Transverse colon (tissue), 4 donors: ENCODE measurements at regions not wholly inside any gene's neighbourhood (a gene's known extent, or its start where the extent isn't known, plus 50 kb on each side); places are given as distances from the start of the nearest gene placed in this dataset.

Experiments used
- DNase-seq: peaks from one replicate; pipeline ENCODE4 v3.0.0-alpha.2; 2019
- H3K27ac ChIP-seq, 4 donors: fragments of 200-600 bp; sonication (generic); 2 replicates each; pipeline ENCODE4 v1.5.1; 2016 to 2018; ENCODE audit warnings: inconsistent platforms in 4 of 4
- H3K27me3 ChIP-seq: fragments of 200-600 bp; sonication (generic); 2 replicates; pipeline ENCODE4 v1.5.1; 2017; ENCODE audit warnings: inconsistent platforms
- H3K36me3 ChIP-seq, 4 donors: fragments of 200-600 bp; sonication (generic); 2 replicates each; pipeline ENCODE4 v1.5.1; 2017 to 2019; ENCODE audit warnings: inconsistent platforms in 4 of 4
- H3K4me1 ChIP-seq, 4 donors: fragments of 200-600 bp; sonication (generic); 2 replicates each; pipeline ENCODE4 v1.5.1; 2017 to 2020; ENCODE audit warnings: inconsistent platforms in 4 of 4
- H3K4me3 ChIP-seq, 4 donors: fragments of 200-600 bp; sonication (generic); 1 replicate in 1 of 4; 2 replicates in 3 of 4; pipeline versions ENCODE4 v1.5.1 to v1.6.1; 2017 to 2019; ENCODE audit warnings: inconsistent platforms in 4 of 4
- H3K9me3 ChIP-seq, 2 donors: fragments of 200-600 bp; sonication (generic); 2 replicates each; pipeline ENCODE4 v1.5.1; 2017 to 2019; ENCODE audit warnings: inconsistent platforms in 2 of 2
- EP300 ChIP-seq: sonication (generic); formaldehyde crosslinking; IDR thresholded peaks from one replicate; pipeline ENCODE4 v1.6.1; 2017; ENCODE audit warnings: antibody characterized with exemption, low read depth
- POLR2A ChIP-seq: fragments of 450-650 bp; IDR thresholded peaks from one replicate; pipeline ENCODE4 v1.6.1; 2016; ENCODE audit warnings: antibody characterized with exemption, mild to moderate bottlenecking, moderate library complexity
- POLR2AphosphoS5 ChIP-seq, 3 donors: sonication (generic); formaldehyde crosslinking; IDR thresholded peaks; one replicate each; pipeline ENCODE4 v1.6.1; 2016; ENCODE audit warnings: antibody characterized with exemption in 3 of 3
- WGBS, 2 donors: methylation state at CpG; one replicate each; pipeline ENCODE4 v1.1.5; 2018; ENCODE audit warnings: low coverage in 1 of 2; 5-methylcytosine and 5-hydroxymethylcytosine counted together
- in situ Hi-C, 4 donors: fragments of 200-750 bp; cut with MboI; loops; one replicate each; pipeline versions ENCODE4 v1.15.0 to v1.15.1; 2017; ENCODE audit warnings: low sequenced_read_pairs in 3 of 4, low pct_ligation_motif_present in 1 of 4, low pct_unique_long_range_greater_than_20kb in 1 of 4
- intact Hi-C: fragments of 100-400 bp; cut with DNase I; formaldehyde crosslinking; loops from one replicate; pipeline ENCODE4 v1.15.1; 2023; ENCODE audit warnings: low total_unique reads
- TF ChIP-seq, protein P1 (sequence below), 5 experiments: fragments of 200-600 bp in 3 of 5; fragments of 450-650 bp in 2 of 5; sonication (generic) in 3 of 5; IDR thresholded peaks; 1 replicate in 2 of 5; 2 replicates in 3 of 5; pipeline ENCODE4 v1.5.1; 2016 to 2017; ENCODE audit warnings: antibody characterized with exemption in 5 of 5, inconsistent platforms in 3 of 5, mild to moderate bottlenecking in 2 of 5, moderate library complexity in 1 of 5

DNA sequence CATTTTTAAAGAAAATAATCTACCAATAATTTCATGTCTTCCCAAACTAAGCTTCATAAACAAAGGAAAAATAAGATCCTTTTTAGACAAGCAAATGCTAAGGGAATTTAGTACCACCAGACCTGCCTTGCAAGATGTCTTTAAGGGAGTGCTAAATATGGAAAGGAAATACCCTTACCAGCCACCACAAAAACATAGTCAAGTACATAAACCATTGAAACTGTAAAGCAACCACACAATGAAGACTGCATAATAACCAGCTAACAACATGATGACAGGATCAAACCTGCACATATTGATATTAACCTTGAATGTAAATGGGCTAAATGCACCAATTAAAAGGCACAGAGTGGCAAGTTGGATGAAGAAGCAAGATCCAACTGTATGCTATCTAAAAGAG is 586.5 kb upstream of the NRG3 start:
- in situ Hi-C loops, result no loop called here
- no peak overlapping the region for H3K4me3 ChIP-seq
- H3K36me3 ChIP-seq, result no peaks in the 10 kb centered on the region
- no peaks in the 10 kb centered on the region for H3K9me3 ChIP-seq
- H3K4me1 ChIP-seq, result no peaks in the 10 kb centered on the region
- intact Hi-C loops, result no loop called here
- H3K27ac ChIP-seq, result no peak overlapping the region
- DNase-seq, result no peak
- no peaks in the 10 kb centered on the region for H3K27me3 ChIP-seq
- TF ChIP-seq EP300, result no peak
- TF ChIP-seq POLR2A, result no peak

DNA sequence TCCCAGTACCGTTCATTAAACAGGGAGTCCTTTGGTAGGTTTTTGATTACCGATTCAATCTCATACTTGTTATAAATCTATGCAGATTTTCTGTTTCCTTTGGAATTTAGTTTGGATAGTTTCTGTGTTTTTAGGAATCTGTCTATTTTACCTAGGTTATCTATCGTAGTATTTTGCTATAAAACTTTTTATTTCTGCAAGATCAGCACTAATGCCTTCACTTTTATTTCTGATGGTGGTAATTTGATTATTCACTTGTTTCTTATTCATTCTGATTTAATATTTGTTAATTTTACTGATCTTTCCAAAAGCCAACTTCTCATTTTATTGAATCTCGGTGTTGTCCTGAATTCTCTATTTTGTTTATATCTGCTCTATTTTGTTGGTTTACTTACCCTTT is 577.7 kb upstream of the NRG3 start:
- Histone ChIP-seq H3K27me3 (no peaks in the 10 kb centered on the region), H3K9me3 (no peaks in the 10 kb centered on the region), H3K4me1 (no peaks in the 10 kb centered on the region), H3K27ac (no peak overlapping the region), H3K4me3 (no peak overlapping the region), H3K36me3 (no peaks in the 10 kb centered on the region)
- TF ChIP-seq POLR2AphosphoS5 (IDR thresholded peaks at IDR 0.05) (no peak), POLR2A (no peak), EP300 (no peak)
- intact Hi-C loops, result no loop called here
- in situ Hi-C loops, result no loop called here
- WGBS, 2 donors, result 83 to 100% methylated on average over 4 of the region's 4 CpGs
- no peak for DNase-seq

DNA sequence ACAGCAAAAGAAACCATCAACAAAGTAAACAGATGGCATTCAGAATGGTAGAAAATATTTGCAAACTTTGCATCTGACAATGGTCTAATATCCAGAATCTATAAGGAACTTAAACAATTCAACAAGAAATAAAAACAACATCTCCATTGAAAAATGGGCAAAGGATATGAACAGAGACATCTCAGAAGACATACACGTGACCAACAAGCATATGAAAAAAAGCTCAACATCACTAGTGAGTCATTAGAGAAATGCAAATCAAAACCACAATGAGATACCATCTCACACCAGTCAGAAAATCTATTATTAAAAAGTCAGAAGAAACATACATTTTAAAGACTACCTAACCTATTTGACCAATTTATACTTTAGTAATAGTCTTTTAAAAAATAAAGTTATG is 571.3 kb upstream of the NRG3 start:
- H3K4me3 ChIP-seq, result no peak overlapping the region

DNA sequence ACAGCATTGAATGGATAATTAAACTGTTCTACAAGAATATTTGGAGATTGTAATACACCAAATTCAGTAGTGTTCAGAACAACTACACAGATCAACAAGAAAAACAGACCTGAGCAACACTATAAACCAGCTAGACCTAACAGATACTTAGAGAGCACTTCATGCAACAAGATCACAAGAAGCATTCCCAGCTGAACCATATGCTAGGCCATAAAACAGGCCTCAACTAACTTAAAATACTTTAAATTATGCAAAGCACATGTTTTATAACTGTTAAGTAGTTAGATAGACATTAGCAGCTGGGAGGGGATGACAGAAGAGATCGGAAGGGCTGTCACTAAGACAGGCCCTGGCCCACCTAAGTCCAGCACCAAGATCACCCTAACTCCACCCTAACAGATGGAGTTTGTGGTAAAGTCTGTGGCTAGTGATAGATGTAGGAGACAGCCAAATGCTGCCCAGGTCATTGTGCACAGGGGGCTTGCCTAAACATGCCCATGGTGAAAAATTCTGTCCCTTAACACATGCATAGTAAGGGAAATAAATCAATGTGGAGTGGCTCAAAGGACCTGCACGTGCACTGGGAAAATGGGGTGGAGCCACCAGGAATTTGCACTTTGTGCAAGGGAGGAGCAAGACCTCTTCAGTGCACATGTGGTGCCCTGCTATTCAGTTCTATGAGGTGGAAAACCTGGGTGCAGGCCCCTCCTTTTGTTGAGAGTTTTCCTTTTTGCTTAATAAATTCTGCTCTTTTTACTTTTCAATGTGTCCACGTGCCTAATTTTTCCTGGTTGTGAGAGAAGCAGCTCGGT is 567.8 kb upstream of the NRG3 start:
- no peaks in the 10 kb centered on the region for H3K4me1 ChIP-seq
- no peaks in the 10 kb centered on the region for H3K36me3 ChIP-seq
- H3K9me3 ChIP-seq, result no peaks in the 10 kb centered on the region
- H3K4me3 ChIP-seq, result no peak overlapping the region
- TF ChIP-seq POLR2A, result no peak
- TF ChIP-seq, protein P1, sequence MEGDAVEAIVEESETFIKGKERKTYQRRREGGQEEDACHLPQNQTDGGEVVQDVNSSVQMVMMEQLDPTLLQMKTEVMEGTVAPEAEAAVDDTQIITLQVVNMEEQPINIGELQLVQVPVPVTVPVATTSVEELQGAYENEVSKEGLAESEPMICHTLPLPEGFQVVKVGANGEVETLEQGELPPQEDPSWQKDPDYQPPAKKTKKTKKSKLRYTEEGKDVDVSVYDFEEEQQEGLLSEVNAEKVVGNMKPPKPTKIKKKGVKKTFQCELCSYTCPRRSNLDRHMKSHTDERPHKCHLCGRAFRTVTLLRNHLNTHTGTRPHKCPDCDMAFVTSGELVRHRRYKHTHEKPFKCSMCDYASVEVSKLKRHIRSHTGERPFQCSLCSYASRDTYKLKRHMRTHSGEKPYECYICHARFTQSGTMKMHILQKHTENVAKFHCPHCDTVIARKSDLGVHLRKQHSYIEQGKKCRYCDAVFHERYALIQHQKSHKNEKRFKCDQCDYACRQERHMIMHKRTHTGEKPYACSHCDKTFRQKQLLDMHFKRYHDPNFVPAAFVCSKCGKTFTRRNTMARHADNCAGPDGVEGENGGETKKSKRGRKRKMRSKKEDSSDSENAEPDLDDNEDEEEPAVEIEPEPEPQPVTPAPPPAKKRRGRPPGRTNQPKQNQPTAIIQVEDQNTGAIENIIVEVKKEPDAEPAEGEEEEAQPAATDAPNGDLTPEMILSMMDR (IDR thresholded peaks at IDR 0.05), result no peak
- no peak for TF ChIP-seq EP300
- no peak for TF ChIP-seq POLR2AphosphoS5 (IDR thresholded peaks at IDR 0.05)
- 65 to 69% methylated on average over 4 of the region's 4 CpGs for whole genome bisulfite sequencing, 2 donors
- in situ Hi-C loops (no loop called here), intact Hi-C loops (no loop called here)
- no peak overlapping the region for H3K27ac ChIP-seq
- DNase-seq, result no peak
- H3K27me3 ChIP-seq, result no peaks in the 10 kb centered on the region

More for the DNA sequence above, 571.3 kb upstream of the NRG3 start:
- intact Hi-C loops, result no loop called here
- H3K4me1 ChIP-seq, result no peaks in the 10 kb centered on the region
- H3K27me3 ChIP-seq, result no peaks in the 10 kb centered on the region
- TF ChIP-seq, protein P1 (IDR thresholded peaks at IDR 0.05), result no peak
- TF ChIP-seq POLR2AphosphoS5 (IDR thresholded peaks at IDR 0.05) (no peak), EP300 (no peak), POLR2A (no peak)
- no peak for DNase-seq
- in situ Hi-C loops, result no loop called here
- H3K27ac ChIP-seq, result no peak overlapping the region
- WGBS, 2 donors, result 64% methylated on average over 1 of the region's 1 CpG
- H3K9me3 ChIP-seq, result no peaks in the 10 kb centered on the region
- no peaks in the 10 kb centered on the region for H3K36me3 ChIP-seq

DNA sequence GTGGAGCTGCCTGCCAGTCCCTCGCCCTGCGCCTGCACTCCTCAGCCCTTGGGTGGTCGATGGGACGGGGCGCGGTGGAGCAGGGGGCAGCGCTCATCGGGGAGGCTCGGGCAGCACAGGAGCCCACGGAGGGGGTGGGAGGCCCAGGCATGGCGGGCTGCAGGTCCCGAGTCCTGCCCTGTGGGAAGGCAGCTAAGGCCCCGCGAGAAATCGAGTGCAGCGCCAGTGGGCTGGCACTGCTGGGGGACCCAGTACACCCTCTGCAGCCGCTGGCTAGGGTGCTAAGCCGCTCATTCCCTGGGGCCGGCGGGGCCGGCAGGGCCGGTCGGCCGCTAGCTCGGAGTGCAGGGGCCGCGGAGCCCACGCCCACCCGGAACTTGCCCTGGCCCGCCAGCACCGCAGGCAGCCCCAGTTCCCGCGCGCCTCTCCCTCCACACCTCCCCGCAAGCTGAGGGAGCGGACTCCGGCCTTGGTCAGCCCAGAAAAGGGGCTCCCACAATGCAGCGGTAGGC is 565.9 kb upstream of the NRG3 start:
- WGBS, 2 donors, result 92% methylated on average over 23 of the region's 38 CpGs; no CpG with 5 or more reads in 1 of the 2 donors
- H3K9me3 ChIP-seq, result no peaks in the 10 kb centered on the region
- TF ChIP-seq EP300 (no peak), POLR2A (no peak), POLR2AphosphoS5 (IDR thresholded peaks at IDR 0.05) (no peak)
- TF ChIP-seq, protein P1 (IDR thresholded peaks at IDR 0.05), result no peak
- H3K36me3 ChIP-seq, result no peaks in the 10 kb centered on the region
- no peak for DNase-seq
- H3K4me3 ChIP-seq, result no peak overlapping the region
- in situ Hi-C loops (no loop called here), intact Hi-C loops (no loop called here)
- no peaks in the 10 kb centered on the region for H3K4me1 ChIP-seq
- no peaks in the 10 kb centered on the region for H3K27me3 ChIP-seq
- no peak overlapping the region for H3K27ac ChIP-seq
